ENCODE measurements at regions not wholly inside any gene's neighbourhood (a gene's known extent, or its start where the extent isn't known, plus 50 kb on each side); places are given as distances from the start of the nearest gene placed in this dataset.
A peak's percentile ranks its signal among the peaks of the same experiment; 100 is the strongest.

DNA sequence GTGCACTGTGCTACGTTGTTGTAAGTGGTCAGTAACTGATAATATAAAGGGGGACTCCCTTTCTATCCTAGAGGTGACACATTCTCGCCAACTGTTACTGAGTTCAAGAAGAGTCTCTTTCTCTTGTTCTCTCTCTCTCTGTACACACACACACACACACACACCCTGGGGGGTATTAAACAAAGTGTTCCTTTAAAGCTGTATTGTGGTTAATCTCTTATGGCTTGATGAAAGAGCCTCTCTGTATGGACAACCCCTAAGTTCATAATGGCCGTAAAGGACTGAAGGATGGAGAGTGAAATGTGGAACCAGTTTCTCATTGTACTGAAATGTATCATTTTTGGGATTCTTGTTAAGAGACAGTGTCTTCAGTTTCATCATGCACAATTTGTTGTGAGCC is 145.2 kb upstream of the BMPER start:
- no peak for DNase-seq

DNA sequence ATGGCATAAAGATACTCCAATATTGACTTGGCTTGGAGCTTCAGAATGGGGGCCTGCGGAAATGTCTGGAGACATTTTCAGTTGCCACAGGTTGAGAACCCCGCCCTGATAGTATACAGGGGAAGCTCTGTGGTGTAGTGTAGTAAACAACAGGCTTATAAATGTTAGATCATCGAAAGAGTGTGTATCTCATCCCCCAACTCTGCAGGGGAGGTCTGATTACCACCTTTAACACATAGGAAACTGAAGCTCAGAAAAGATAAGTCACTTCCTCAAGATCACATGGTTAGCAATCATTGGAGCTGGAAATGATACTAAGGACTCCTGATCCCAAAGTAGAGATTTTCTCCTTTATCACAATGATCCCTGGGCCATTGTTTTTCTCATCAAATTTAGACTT is 144.5 kb upstream of the BMPER start:
- DNase-seq, result no peak

- DNase-seq, result no peak
These were observed 143.8 kb upstream of the BMPER start for GRCh38 chr7:33761449-33762080.

DNA sequence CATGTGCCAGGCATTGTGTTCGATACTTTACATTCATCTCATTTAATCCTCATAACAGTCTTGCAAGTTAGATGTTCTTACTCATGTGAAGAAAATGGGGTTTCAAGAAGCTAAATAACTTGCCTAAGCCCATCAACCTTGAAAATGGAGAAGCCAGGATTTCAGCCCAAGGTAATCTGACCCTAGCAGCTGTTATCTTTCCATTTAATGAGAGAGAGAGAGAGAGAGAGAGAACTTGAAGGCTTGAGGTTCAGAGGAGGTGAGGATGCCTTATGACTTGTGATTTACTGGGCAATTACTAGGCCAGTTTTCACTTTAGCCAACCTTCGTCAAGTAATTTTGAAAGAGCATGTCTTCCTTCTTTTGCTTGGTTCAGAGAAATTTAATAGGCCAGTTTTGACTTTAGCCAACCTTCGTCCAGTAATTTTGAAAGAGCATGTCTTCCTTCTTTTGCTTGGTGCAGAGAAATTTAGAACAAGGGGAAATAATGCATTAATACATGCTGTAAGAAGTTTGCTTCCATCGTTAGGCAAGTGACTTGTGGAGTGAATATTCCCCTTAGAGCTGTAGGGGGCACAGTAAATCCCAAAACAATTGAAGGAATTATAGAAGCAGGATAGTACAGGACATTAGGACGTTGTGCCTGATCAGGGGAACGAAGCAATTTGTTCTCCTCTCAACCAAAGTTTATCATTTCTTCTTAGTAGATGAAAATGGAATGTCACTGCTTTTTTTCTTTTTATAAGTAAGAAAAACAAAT is 143.0 kb upstream of the BMPER start:
- DNase-seq, result no peak

- no peak for DNase-seq
These were observed 142.4 kb upstream of the BMPER start for GRCh38 chr7:33762911-33763306.

- DNase-seq, result no peak
These were observed 140.4 kb upstream of the BMPER start for GRCh38 chr7:33764752-33765451.

DNA sequence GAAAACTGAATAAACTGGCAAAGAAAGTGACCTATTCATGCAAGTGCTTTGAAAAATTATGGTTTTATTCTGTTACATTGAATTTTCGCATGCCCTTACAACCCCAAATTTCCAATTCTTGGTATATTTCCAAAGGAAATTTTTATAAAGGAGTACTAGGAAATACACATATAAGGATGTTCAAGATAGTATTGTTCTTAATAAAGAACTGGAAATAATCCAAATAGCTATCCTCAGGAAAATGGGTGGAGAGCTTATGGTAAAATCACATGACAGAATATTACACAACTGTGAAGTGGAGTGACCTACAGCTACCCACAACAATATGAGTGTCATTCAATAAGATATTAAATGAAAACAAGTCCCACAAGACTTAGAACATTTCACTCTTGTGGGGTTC is 138.9 kb upstream of the BMPER start:
- DNase-seq, result no peak

- DNase-seq, result no peak
These were observed 135.4 kb upstream of the BMPER start for GRCh38 chr7:33769930-33770329.

DNA sequence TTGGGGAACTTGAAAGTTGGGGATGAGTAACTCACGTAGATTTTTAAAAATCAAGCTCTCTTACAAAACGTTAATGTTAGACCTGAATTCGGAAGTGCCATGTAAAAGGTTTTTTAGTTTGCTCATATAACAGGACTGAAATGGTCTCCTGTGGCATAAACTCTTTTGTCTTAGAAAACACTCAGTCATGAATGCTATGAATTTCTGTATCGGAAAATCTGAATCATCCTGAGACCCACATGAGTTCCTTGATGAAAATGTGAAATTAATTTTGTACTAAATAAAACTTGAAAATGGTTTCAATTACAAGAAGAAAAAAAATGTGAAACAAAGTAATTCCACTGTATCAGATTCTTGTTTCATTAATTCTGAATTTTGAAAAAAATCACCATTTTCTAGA is 134.8 kb upstream of the BMPER start:
- no peak for DNase-seq

DNA sequence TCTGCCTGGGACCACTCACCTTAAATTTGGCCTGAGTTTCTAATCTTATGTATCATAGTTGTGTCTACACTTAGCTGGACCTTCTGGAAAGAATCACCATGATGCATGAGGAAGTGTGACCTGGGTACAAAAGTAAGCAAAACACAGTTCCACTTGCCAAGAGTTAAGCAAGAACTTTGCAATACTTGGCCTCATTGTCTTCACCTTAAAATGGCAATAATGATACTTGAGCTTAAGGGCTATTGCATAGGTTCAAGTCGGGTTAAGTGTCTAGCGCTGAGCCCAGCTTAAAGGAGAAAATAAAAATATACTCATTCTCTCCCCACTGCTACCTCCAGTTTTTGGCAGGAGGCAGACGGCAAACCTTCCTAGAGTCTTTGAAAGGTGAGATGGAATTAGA is 133.9 kb upstream of the BMPER start:
- DNase-seq, result no peak

- DNase-seq, result no peak
These were observed 132.3 kb upstream of the BMPER start for GRCh38 chr7:33773053-33773452.

DNA sequence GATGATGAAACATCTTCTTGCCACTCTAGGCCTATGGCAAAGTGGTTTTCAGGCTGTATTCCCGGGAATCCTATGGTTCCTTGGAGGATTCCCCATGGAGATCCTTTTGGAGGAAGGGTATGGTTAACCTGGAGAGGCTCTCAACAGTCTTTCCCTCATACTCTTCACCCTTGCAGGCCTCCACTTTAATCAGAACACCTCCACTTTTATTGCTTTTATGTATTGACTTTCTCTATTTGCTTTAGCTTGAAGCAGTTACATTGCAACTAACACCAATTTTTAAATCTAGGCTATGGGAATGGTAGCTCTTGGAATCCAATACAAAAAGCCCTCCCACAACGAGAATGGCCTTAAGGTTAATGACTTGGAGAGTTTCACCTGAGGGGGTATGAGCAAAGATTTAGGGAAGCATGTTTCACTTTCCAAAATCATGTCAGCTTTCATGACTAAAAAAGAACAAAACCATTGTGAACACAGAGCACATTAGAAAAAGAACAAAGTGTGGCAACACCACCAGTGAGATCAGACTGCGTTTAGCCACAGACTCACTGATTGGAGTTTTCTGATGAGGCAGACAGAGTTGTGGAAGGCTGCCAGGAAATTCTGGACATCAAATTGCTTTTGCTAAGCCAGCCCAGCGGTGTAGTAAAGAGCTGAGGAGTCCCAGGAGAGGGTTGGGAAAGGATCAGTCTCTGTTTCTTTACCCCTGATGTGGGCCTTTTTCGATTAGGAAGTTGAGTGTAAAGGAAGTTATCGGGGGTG is 130.4 kb upstream of the BMPER start:
- peak in 1 of 2 experiments; percentile 71 for DNase-seq

GRCh38 chr7:33775790-33776189 is 129.5 kb upstream of the BMPER start:
- no peak for DNase-seq

DNA sequence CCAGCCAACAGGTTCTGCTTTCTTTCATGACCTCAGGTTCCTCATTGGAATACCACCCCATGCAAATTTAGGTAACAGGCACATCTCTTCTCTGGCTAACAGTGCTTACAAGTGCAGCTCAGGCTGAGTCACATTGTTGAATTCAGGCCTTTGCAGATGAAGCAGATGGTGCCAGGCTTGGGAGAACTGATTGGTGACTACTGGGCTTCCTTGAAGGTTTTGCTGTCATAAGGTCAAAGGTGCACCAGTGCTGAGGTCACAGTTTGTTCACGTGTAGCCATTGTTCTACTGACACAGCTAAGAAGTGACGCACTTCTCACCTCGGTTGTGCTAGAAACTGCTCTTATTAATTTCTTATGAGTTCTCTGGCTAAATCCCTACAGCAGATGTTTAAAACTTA is 128.6 kb upstream of the BMPER start:
- no peak for DNase-seq

DNA sequence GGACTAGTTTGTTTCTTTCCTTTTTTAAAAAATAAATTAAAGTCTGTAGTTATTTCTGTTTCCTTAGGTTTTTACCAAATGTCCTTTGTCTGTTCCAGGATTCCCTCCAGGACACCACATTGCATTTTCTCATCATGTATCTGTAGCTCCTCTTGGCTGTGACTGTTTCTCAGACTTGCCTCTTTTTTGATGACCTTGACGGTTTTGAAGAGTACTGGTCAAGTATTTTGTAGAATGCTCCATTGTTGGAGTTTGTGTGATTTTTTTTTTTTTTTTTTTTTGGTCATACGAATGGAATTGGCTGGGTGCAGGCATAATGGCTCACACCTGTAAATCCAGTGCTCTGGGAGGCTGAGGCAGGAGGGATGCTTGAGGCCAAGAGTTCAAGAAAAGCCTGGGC is 127.1 kb upstream of the BMPER start:
- DNase-seq, result no peak

DNA sequence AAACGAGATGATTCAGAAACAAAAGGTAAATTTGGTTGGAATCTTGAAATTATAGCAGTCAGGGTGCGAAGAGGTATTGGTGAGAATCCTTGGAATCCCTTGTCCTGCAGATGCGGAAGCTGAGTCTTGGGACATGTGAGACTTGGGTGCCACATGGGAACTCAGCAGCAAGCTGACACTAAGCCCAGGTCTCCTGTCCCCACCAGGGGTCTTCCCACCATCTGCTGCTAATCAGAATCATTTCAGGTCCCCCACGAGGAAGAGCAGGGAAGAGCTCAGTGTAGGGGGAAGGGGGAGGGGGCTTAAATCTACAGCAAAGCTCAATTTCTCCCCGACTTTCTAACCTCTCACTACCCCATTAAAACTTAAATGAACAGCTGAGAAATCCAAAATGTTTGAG is 126.1 kb upstream of the BMPER start:
- no peak for DNase-seq

DNA sequence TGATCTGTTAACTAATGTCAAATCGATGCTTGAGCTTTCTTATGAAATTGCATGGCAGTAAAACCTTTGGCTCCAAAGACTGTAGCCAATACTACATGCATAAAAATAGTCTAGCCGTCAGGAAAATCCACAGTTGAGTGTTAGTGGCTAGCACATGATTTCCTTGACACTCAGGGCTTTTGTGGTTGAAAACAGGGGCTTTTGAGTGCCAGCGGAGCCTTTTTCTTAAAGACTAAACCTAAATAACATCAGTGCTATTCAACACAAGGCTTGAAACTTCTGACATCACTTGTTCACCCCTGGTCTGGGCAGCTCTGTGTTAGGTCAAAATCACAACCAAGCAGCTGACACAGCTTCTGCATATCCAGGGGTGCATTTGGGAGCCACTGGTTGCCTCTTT is 124.2 kb upstream of the BMPER start:
- DNase-seq, result no peak

DNA sequence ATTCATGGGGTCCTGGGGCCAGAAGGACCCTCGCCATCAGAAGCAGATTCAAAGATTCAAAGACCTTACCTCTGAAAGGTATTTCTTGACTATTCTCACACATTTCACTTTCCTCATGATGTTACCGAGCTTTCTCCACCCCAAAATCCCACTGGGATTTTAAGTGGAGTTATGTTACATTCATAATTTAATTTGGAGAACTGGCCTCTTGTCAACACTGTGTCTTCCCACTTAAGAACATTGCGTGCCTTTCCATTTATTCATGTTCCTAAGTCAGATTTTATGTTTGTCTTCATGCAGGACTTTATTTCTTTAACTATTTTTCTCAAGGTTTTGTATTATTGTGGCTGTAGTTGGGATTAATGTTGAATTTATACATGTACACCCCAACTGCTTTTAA is 123.5 kb upstream of the BMPER start:
- DNase-seq, result no peak

DNA sequence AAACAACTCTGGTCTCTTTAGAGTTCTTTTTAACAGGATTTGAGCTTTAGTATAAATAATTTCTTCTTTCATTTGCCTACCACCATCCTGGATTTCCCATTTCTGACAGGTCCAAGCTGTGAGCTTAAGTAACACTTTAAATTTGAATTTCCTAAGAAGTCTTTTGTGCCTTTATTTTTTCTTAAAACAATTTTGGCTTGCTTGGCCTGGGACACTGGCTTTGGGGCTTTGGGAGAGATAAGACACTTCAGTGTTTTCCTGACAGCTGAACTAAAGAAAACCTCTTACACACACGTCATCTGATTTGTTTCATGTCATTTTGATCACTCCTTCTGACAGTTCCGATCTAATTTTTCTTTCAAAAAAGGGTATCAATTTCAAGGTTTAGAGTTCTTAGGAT is 121.3 kb upstream of the BMPER start:
- no peak for DNase-seq

- no peak for DNase-seq
These were observed 116.8 kb upstream of the BMPER start for GRCh38 chr7:33788531-33788930.

GRCh38 chr7:33789871-33790630 is 115.3 kb upstream of the BMPER start:
- DNase-seq, result no peak

GRCh38 chr7:33790746-33791145 is 114.6 kb upstream of the BMPER start:
- no peak for DNase-seq

DNA sequence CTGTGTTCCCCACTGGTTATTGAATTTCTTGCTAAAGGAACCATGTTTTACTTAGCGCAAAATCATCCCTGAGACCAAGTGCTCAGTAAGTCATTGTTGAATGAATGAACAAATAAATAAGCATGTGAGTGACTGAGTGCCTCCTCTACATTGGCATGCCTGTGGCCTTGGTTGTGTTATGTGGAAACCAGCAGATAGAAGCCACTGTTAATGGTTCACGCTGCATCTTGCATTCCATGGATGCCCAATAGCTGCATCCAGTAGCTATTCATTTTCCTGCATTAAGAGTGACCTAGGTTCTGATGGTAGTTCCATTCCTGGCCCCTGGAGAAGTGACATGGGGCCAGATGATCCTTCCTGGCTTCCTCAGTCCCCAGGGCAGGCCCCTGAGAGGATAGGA is 113.3 kb upstream of the BMPER start:
- no peak for DNase-seq

Data from NCI-H446 (cell line).